ENCODE measurements at regions not wholly inside any gene's neighbourhood (a gene's known extent, or its start where the extent isn't known, plus 50 kb on each side); places are given as distances from the start of the nearest gene placed in this dataset.

- TF ChIP-seq POLR2A (IDR thresholded peaks at IDR 0.05) = no peak
- TF ChIP-seq CTCF (IDR thresholded peaks at IDR 0.05) = no peak
- no peak for TF ChIP-seq EP300 (IDR thresholded peaks at IDR 0.05)
- TF ChIP-seq POLR2AphosphoS5 (IDR thresholded peaks at IDR 0.05) = no peak
Observed at GRCh38 chr4:126973201-126973600, 659.6 kb upstream of the INTU start.
